GM18498 (cell line): ENCODE measurements at regions not wholly inside any gene's neighbourhood (a gene's known extent, or its start where the extent isn't known, plus 50 kb on each side); places are given as distances from the start of the nearest gene placed in this dataset.
"Not testable (repeated sequence)": the region's sequence is repeated elsewhere in the genome, so short reads cannot be mapped to it uniquely, and the experiment has no call there.

Experiments
- ATAC-seq: cut with Tn5 transposase; IDR thresholded peaks from one replicate; pipeline ENCODE4 v1.9.1; 2021; ENCODE audit warnings: mild to moderate bottlenecking, moderate library complexity; ENCODE audit not compliant: unreplicated experiment

GRCh38 chr14:105581551-105582341, 55.4 kb downstream of the TMEM121 start:
- ATAC-seq, result peak; percentile 44

GRCh38 chr14:105582639-105583038, 56.3 kb downstream of the TMEM121 start:
- ATAC-seq, result no peak

GRCh38 chr14:105583914-105584313, 57.5 kb downstream of the TMEM121 start:
- ATAC-seq, result not testable (repeated sequence)

- not testable (repeated sequence) for ATAC-seq
Observed at GRCh38 chr14:105585290-105585689, 58.9 kb downstream of the TMEM121 start.

GRCh38 chr14:105585722-105586121, 59.3 kb downstream of the TMEM121 start:
- not testable (repeated sequence) for ATAC-seq

GRCh38 chr14:105586144-105586872, 59.9 kb downstream of the TMEM121 start:
- ATAC-seq, result not testable (repeated sequence)

- ATAC-seq, result not testable (repeated sequence)
Observed at GRCh38 chr14:105587034-105587433, 60.7 kb downstream of the TMEM121 start.

- not testable (repeated sequence) for ATAC-seq
Observed at GRCh38 chr14:105587482-105588235, 61.3 kb downstream of the TMEM121 start.

- ATAC-seq, result no peak
Observed at GRCh38 chr14:105588236-105588860, 62.0 kb downstream of the TMEM121 start.

- ATAC-seq, result no peak
Observed at GRCh38 chr14:105589161-105589925, 63.0 kb downstream of the TMEM121 start.

- ATAC-seq, result not testable (repeated sequence)
Observed at GRCh38 chr14:105589926-105590185, 63.5 kb downstream of the TMEM121 start.

- no peak for ATAC-seq
Observed at GRCh38 chr14:105591052-105591451, 64.7 kb downstream of the TMEM121 start.

- not testable (repeated sequence) for ATAC-seq
Observed at GRCh38 chr14:105591792-105592341, 65.5 kb downstream of the TMEM121 start.

- not testable (repeated sequence) for ATAC-seq
Observed at GRCh38 chr14:105592646-105593045, 66.3 kb downstream of the TMEM121 start.

- not testable (repeated sequence) for ATAC-seq
Observed at GRCh38 chr14:105595346-105595745, 69.0 kb downstream of the TMEM121 start.

- not testable (repeated sequence) for ATAC-seq
Observed at GRCh38 chr14:105596374-105596773, 70.0 kb downstream of the TMEM121 start.

GRCh38 chr14:105598040-105598763, 71.8 kb downstream of the TMEM121 start:
- ATAC-seq, result not testable (repeated sequence)

GRCh38 chr14:105598925-105599586, 72.7 kb downstream of the TMEM121 start:
- not testable (repeated sequence) for ATAC-seq
